Esophagus muscularis mucosa (tissue), 4 donors: ENCODE measurements at regions not wholly inside any gene's neighbourhood (a gene's known extent, or its start where the extent isn't known, plus 50 kb on each side); places are given as distances from the start of the nearest gene placed in this dataset.

Experiments used
- DNase-seq: peaks from one replicate; pipeline ENCODE4 v3.0.0-alpha.2; 2017; ENCODE audit errors: extremely low spot score
- H3K27ac ChIP-seq, 4 donors: fragments of 200-600 bp; sonication (generic); replicated peaks in 1 of 4; 1 replicate in 3 of 4; 2 replicates in 1 of 4; pipeline ENCODE4 v1.5.1; 2016 to 2019; ENCODE audit warnings: mild to moderate bottlenecking in 1 of 4
- H3K27me3 ChIP-seq, 4 donors: fragments of 200-600 bp; sonication (generic); one replicate each; pipeline versions ENCODE4 v1.5.1 to v1.6.0; 2016 to 2019
- H3K36me3 ChIP-seq, 4 donors: fragments of 200-600 bp; sonication (generic); one replicate each; pipeline ENCODE4 v1.5.1; 2016 to 2019
- H3K4me1 ChIP-seq, 4 donors: fragments of 200-600 bp; sonication (generic); one replicate each; pipeline ENCODE4 v1.5.1; 2016 to 2019
- H3K4me3 ChIP-seq, 4 donors: fragments of 200-600 bp; sonication (generic); 1 replicate in 2 of 4; 2 replicates in 2 of 4; pipeline ENCODE4 v1.5.1; 2016 to 2019; ENCODE audit warnings: mild to moderate bottlenecking in 4 of 4, moderate library complexity in 1 of 4
- H3K9me3 ChIP-seq, 4 donors: fragments of 200-600 bp; sonication (generic); 1 replicate in 3 of 4; 2 replicates in 1 of 4; pipeline ENCODE4 v1.5.1; 2016 to 2019
- EP300 ChIP-seq: sonication (generic); formaldehyde crosslinking; IDR thresholded peaks from one replicate; pipeline ENCODE4 v1.6.1; 2017; ENCODE audit warnings: antibody characterized with exemption
- POLR2A ChIP-seq: fragments of 450-650 bp; IDR thresholded peaks from one replicate; pipeline ENCODE4 v1.6.1; 2017; ENCODE audit warnings: antibody characterized with exemption, moderate library complexity, mild to moderate bottlenecking, low read depth
- POLR2AphosphoS5 ChIP-seq, 2 donors: sonication (generic); formaldehyde crosslinking; IDR thresholded peaks; one replicate each; pipeline ENCODE4 v1.6.1; 2017; ENCODE audit warnings: antibody characterized with exemption in 2 of 2
- WGBS: methylation state at CpG from one replicate; pipeline ENCODE4 v1.1.5; 2018; 5-methylcytosine and 5-hydroxymethylcytosine counted together
- intact Hi-C: fragments of 100-400 bp; cut with DNase I; formaldehyde crosslinking; loops from one replicate; pipeline ENCODE4 v1.15.1; 2023
- TF ChIP-seq, protein P1 (sequence below), 3 experiments: fragments of 200-600 bp in 2 of 3; fragments of 450-650 bp in 1 of 3; sonication (generic) in 2 of 3; IDR thresholded peaks; one replicate each; pipeline ENCODE4 v1.5.1; 2017 to 2019; ENCODE audit warnings: antibody characterized with exemption in 3 of 3, mild to moderate bottlenecking in 2 of 3, moderate library complexity in 1 of 3

GRCh38 chr17:72407931-72408330 is 287.1 kb downstream of the SOX9 start:
- intact Hi-C loops, result no loop called here
- DNase-seq, result no peak
- no peak for TF ChIP-seq POLR2AphosphoS5 (IDR thresholded peaks at IDR 0.05)
- TF ChIP-seq EP300, result no peak
- TF ChIP-seq, protein P1, sequence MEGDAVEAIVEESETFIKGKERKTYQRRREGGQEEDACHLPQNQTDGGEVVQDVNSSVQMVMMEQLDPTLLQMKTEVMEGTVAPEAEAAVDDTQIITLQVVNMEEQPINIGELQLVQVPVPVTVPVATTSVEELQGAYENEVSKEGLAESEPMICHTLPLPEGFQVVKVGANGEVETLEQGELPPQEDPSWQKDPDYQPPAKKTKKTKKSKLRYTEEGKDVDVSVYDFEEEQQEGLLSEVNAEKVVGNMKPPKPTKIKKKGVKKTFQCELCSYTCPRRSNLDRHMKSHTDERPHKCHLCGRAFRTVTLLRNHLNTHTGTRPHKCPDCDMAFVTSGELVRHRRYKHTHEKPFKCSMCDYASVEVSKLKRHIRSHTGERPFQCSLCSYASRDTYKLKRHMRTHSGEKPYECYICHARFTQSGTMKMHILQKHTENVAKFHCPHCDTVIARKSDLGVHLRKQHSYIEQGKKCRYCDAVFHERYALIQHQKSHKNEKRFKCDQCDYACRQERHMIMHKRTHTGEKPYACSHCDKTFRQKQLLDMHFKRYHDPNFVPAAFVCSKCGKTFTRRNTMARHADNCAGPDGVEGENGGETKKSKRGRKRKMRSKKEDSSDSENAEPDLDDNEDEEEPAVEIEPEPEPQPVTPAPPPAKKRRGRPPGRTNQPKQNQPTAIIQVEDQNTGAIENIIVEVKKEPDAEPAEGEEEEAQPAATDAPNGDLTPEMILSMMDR (IDR thresholded peaks at IDR 0.05), result no peak
- no peak for TF ChIP-seq POLR2A
- Histone ChIP-seq H3K4me3 (no peak overlapping the region), H3K27ac (no peak overlapping the region), H3K27me3 (no peaks in the 10 kb centered on the region), H3K9me3 (no peaks in the 10 kb centered on the region), H3K4me1 (peaks cover 8 to 17% (median 16%) of the 10 kb centered on the region in 4 donors), H3K36me3 (no peaks in the 10 kb centered on the region)
- 88% methylated on average over 4 of the region's 4 CpGs for WGBS

- 93% methylated on average over 5 of the region's 5 CpGs for WGBS
- H3K9me3 ChIP-seq, result no peaks in the 10 kb centered on the region
- TF ChIP-seq POLR2A, result no peak
- no peaks in the 10 kb centered on the region for H3K36me3 ChIP-seq
- H3K4me3 ChIP-seq, result no peak overlapping the region
- no peaks in the 10 kb centered on the region for H3K27me3 ChIP-seq
- DNase-seq, result no peak
- intact Hi-C loops, result no loop called here
- H3K4me1 ChIP-seq, result peaks cover 8 to 17% (median 16%) of the 10 kb centered on the region in 4 donors
- H3K27ac ChIP-seq, result no peak overlapping the region
Measured at GRCh38 chr17:72408641-72409040, 287.8 kb downstream of the SOX9 start.

- no peak for DNase-seq
- WGBS, result 100% methylated on average over 2 of the region's 2 CpGs
- H3K36me3 ChIP-seq, result no peaks in the 10 kb centered on the region
- H3K4me1 ChIP-seq, result peaks cover 8 to 17% (median 16%) of the 10 kb centered on the region in 4 donors
- H3K27me3 ChIP-seq, result no peaks in the 10 kb centered on the region
- intact Hi-C loops, result no loop called here
- H3K4me3 ChIP-seq, result no peak overlapping the region
- H3K9me3 ChIP-seq, result no peaks in the 10 kb centered on the region
- no peak overlapping the region for H3K27ac ChIP-seq
- no peak for TF ChIP-seq POLR2AphosphoS5 (IDR thresholded peaks at IDR 0.05)
- no peak for TF ChIP-seq EP300
- TF ChIP-seq POLR2A, result no peak
- TF ChIP-seq, protein P1 (IDR thresholded peaks at IDR 0.05), result no peak
Measured at GRCh38 chr17:72409405-72410002, 288.7 kb downstream of the SOX9 start.

- Histone ChIP-seq H3K9me3 (no peaks in the 10 kb centered on the region), H3K27ac (no peak overlapping the region), H3K27me3 (peaks cover 0 to 5% (median 0%) of the 10 kb centered on the region in 4 donors), H3K36me3 (no peaks in the 10 kb centered on the region), H3K4me1 (peaks cover 8 to 17% (median 16%) of the 10 kb centered on the region in 4 donors), H3K4me3 (no peak overlapping the region)
- intact Hi-C loops, result no loop called here
- TF ChIP-seq POLR2AphosphoS5 (IDR thresholded peaks at IDR 0.05), result no peak
- TF ChIP-seq EP300, result no peak
- no peak for TF ChIP-seq POLR2A
- TF ChIP-seq, protein P1 (IDR thresholded peaks at IDR 0.05), result no peak
- no peak for DNase-seq
- WGBS, result 75% methylated on average over 6 of the region's 6 CpGs
Measured at GRCh38 chr17:72411124-72411563, 290.3 kb downstream of the SOX9 start.

GRCh38 chr17:72412650-72413076 is 291.8 kb downstream of the SOX9 start:
- TF ChIP-seq POLR2A (no peak), EP300 (no peak), POLR2AphosphoS5 (IDR thresholded peaks at IDR 0.05) (no peak)
- TF ChIP-seq, protein P1 (IDR thresholded peaks at IDR 0.05), result no peak
- peaks cover 3 to 9% (median 7%) of the 10 kb centered on the region in 4 donors for H3K4me1 ChIP-seq
- DNase-seq, result no peak
- intact Hi-C loops, result no loop called here
- H3K36me3 ChIP-seq, result no peaks in the 10 kb centered on the region
- H3K4me3 ChIP-seq, result no peak overlapping the region
- no peak overlapping the region for H3K27ac ChIP-seq
- H3K27me3 ChIP-seq, result peaks cover 0 to 5% (median 0%) of the 10 kb centered on the region in 4 donors
- H3K9me3 ChIP-seq, result peaks cover 0 to 11% (median 7%) of the 10 kb centered on the region in 4 donors
- WGBS, result 62% methylated on average over 5 of the region's 5 CpGs
